ENCODE measurements at regions not wholly inside any gene's neighbourhood (a gene's known extent, or its start where the extent isn't known, plus 50 kb on each side); places are given as distances from the start of the nearest gene placed in this dataset.

DNA sequence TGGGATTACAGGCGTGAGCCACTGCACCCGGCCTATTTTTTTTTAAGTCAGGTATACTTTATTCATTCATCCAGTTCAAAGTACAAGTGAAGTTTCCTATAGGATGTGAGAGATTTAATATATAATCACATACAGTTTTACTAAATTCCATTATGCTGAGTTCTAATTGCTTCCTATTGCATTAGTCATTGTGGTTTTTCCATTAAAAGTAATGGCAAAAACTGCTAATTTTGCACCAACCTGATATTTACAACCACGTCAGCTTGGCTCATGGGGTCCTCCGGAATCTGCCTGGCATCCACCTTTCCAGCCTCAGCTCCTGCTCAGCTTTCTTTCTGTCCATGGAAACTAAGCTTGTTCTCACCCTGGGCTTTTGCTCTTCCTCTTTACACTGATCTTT is 67.0 kb upstream of the CSRP2 start:
- CTCF ChIA-PET = no interaction called here
- no peak overlapping the region for H2AFZ ChIP-seq (ENCODE audit: low read depth, low read length)

More for the DNA sequence above, 67.0 kb upstream of the CSRP2 start:
- DNase-seq (ENCODE audit: low read depth, low spot score) = no peak
- no peaks in the 10 kb centered on the region for H3K79me2 ChIP-seq (ENCODE audit: control insufficient read depth, insufficient read depth, low read length)
- H3K4me1 ChIP-seq (ENCODE audit: control insufficient read depth, extremely low read depth, insufficient read depth, low read length) = no peaks in the 10 kb centered on the region
- dilution Hi-C loops (cut with MboI; ENCODE audit: extremely low pct_ligation_motif_present, low sequenced_read_pairs) (no loop called here), intact Hi-C loops (cut with micrococcal nuclease) (no loop called here)
- POLR2A ChIA-PET = no interaction called here
- H3K27me3 ChIP-seq (ENCODE audit: control insufficient read depth in 2 of 2, insufficient read depth in 2 of 2, low read length in 2 of 2) = peaks cover 2 to 5% of the 10 kb centered on the region in 2 experiments
- no peaks in the 10 kb centered on the region for H3K9me3 ChIP-seq (replicated peaks; ENCODE audit: control insufficient read depth, insufficient read depth, low read length)
- no peak overlapping the region for H3K4me3 ChIP-seq (replicated peaks in 1 of 3; ENCODE audit: insufficient read depth in 1 of 3, low read depth in 1 of 3, low read length in 3 of 3)
- no peak overlapping the region for H3K27ac ChIP-seq (ENCODE audit: insufficient read depth, low read depth, low read length)
- no peak for FAIRE-seq
- no peaks in the 10 kb centered on the region for H3K9me1 ChIP-seq (replicated peaks; ENCODE audit: control insufficient read depth, extremely low read depth, insufficient read depth, low read length)
- H3K36me3 ChIP-seq (ENCODE audit: control insufficient read depth in 2 of 2, extremely low read depth in 1 of 2, insufficient read depth in 2 of 2, low read length in 2 of 2) = no peaks in the 10 kb centered on the region
- no peak overlapping the region for H3K9ac ChIP-seq (replicated peaks; ENCODE audit: extremely low read depth, insufficient read depth, low read length)
- no TSS peak for BruUV-seq (replicated peaks)
- H3K4me2 ChIP-seq (ENCODE audit: insufficient read depth, low read length) = no peak overlapping the region
- H4K20me1 ChIP-seq (replicated peaks; ENCODE audit: control insufficient read depth, extremely low read depth, insufficient read depth, low read length) = no peaks in the 10 kb centered on the region
- TF ChIP-seq, protein P1, sequence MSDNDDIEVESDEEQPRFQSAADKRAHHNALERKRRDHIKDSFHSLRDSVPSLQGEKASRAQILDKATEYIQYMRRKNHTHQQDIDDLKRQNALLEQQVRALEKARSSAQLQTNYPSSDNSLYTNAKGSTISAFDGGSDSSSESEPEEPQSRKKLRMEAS (IDR thresholded peaks at IDR 0.05; ENCODE audit: insufficient read depth, insufficient read length) = no peak
- TF ChIP-seq EZH2 (IDR thresholded peaks at IDR 0.05; ENCODE audit: borderline replicate concordance, low read depth, low read length, severe bottlenecking) = no peak
- no peak for TF ChIP-seq JUN (IDR thresholded peaks at IDR 0.05; ENCODE audit: borderline replicate concordance, insufficient read depth, insufficient read length, low read depth)
- no peak for TF ChIP-seq POLR2A (IDR thresholded peaks at IDR 0.05; ENCODE audit: low read depth, low read length)
- TF ChIP-seq POLR2AphosphoS5 (IDR thresholded peaks at IDR 0.05; ENCODE audit: insufficient read depth, low read depth, low read length) = no peak
- TF ChIP-seq, protein P2, sequence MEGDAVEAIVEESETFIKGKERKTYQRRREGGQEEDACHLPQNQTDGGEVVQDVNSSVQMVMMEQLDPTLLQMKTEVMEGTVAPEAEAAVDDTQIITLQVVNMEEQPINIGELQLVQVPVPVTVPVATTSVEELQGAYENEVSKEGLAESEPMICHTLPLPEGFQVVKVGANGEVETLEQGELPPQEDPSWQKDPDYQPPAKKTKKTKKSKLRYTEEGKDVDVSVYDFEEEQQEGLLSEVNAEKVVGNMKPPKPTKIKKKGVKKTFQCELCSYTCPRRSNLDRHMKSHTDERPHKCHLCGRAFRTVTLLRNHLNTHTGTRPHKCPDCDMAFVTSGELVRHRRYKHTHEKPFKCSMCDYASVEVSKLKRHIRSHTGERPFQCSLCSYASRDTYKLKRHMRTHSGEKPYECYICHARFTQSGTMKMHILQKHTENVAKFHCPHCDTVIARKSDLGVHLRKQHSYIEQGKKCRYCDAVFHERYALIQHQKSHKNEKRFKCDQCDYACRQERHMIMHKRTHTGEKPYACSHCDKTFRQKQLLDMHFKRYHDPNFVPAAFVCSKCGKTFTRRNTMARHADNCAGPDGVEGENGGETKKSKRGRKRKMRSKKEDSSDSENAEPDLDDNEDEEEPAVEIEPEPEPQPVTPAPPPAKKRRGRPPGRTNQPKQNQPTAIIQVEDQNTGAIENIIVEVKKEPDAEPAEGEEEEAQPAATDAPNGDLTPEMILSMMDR (IDR thresholded peaks at IDR 0.05; ENCODE audit: extremely low read depth in 1 of 2, insufficient read depth in 1 of 2, low read depth in 1 of 2, low read length in 2 of 2) = no peak
- no peak for TF ChIP-seq GATA2 (IDR thresholded peaks at IDR 0.05; ENCODE audit: insufficient read depth, insufficient read length, low read depth, low read length)
- TF ChIP-seq FOS (IDR thresholded peaks at IDR 0.05; ENCODE audit: borderline replicate concordance, insufficient read depth, low read length) = no peak
- no peak for TF ChIP-seq MYC (IDR thresholded peaks at IDR 0.05; ENCODE audit: low read depth, low read length)
